MV-4-11 (cell line): ENCODE measurements at regions not wholly inside any gene's neighbourhood (a gene's known extent, or its start where the extent isn't known, plus 50 kb on each side); places are given as distances from the start of the nearest gene placed in this dataset.
A peak's percentile ranks its signal among the peaks of the same experiment; 100 is the strongest.

Experiments used
- DNase-seq: peaks from one replicate; lab custom pipeline; 2025; lab: John Stamatoyannopoulos, UW

DNA sequence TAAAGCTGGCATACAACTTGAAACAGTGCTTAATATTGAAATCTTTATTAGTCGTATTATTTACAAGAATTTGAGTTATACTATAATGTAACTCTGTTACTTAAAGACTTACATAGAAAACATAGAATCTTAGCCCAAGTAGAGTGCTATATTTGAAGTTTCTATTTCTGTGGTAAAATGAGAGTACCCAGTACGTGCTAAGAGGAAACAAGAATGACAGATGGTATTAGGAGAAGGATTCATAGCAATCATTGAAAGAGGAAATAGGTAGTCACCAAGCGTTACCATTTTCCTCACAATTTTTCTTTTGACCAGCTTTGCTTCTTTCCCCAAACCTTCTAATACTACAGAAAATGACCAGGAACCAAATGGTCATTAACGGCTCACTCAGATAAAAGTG is 412.1 kb upstream of the GRIA3 start:
- peak; percentile 63 for DNase-seq

DNA sequence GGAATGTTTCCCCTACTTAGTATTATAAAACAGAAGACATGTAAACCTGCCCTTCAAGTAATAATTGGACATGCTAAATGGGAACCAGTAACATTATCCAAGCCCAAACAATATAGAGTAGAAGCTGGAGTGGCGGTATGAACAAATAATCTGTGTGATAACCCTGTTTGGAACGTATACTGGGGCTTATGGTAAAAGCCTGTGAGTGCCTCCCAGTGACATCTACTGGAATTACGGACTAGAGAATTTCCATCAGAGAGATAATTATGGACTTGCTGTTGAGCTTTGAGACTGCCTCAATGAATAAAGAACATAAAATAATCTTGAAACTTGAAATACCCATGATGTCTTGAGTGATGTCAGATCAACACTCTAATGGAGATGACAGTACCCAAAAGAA is 406.3 kb upstream of the GRIA3 start:
- no peak for DNase-seq

DNA sequence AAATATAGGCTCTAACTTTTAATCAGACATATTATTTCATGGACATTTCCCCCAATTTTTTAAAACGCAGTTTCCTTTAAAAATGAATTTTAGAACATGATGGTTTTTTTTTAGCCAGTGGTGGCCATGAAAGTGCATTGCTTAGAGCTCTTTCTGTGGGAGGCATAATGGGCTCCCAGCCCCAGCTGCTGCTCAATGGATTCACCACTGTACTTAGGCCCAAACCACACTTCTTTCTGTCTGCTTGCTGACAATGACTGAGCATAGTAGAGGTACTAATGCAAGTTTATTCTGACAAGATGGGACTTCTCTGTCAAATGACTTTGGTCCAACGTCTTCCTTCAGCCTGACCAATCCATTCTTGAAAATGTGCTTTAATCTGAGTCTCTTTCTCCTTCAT is 400.2 kb upstream of the GRIA3 start:
- DNase-seq: no peak

- DNase-seq: no peak
Measured at GRCh38 chrX:122787231-122787630, 396.8 kb upstream of the GRIA3 start.

GRCh38 chrX:122788216-122788615 is 395.9 kb upstream of the GRIA3 start:
- no peak for DNase-seq

- DNase-seq: no peak
Measured at GRCh38 chrX:122790376-122791095, 393.5 kb upstream of the GRIA3 start.

GRCh38 chrX:122813876-122814275 is 370.2 kb upstream of the GRIA3 start:
- DNase-seq: no peak

- no peak for DNase-seq
Measured at GRCh38 chrX:122816288-122816687, 367.8 kb upstream of the GRIA3 start.

DNA sequence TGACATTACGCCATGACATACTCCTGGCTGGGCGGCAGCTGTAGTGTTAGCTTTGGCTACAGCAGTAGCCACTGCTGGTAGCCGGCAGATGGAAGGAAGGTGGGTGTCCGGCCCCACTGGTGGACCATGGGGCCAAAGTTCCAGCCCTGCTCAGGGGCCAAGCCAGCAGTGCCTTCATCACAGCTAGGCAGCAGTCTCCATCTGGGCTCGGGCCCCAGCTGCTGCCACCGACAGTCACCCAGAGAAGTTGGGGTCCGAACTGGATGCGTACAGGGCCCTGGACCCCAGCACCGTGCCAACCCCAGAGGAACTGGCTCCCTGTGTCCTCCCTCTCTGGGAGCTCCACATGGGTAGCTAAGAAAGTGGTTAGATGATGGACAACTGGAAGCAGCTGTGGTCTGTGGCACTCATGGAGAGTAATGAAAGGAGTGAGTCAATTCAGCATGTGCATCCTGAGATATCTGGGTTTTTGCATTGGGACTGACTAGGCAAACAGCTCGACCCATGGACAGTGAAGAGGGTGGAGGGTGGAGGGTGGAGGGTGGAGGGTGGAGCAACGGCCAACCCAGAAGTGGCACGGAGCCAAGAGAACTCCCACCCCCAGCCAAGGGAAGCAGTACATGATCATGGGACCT is 366.6 kb upstream of the GRIA3 start:
- no peak for DNase-seq

GRCh38 chrX:122818068-122818467 is 366.0 kb upstream of the GRIA3 start:
- no peak for DNase-seq

- DNase-seq: no peak
Measured at GRCh38 chrX:122833230-122833629, 350.8 kb upstream of the GRIA3 start.

DNA sequence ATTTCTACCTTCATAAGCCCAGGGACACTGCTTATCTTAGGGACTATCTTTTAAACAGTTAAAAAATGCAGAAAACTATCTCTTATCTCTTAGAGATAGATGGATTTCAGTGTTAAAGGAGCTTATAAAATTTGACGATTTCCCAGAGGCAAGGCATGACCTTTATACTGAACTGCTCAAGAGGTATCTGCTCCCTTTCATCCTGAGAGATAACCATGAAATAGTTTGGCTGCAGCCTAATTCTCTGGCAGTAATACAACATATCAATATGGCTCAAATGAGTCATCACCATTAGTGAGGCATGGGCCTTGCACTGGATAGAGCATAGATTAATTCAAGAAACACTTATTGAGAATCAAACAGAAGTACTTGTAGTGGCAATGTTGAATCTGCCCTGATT is 348.2 kb upstream of the GRIA3 start:
- DNase-seq: no peak

DNA sequence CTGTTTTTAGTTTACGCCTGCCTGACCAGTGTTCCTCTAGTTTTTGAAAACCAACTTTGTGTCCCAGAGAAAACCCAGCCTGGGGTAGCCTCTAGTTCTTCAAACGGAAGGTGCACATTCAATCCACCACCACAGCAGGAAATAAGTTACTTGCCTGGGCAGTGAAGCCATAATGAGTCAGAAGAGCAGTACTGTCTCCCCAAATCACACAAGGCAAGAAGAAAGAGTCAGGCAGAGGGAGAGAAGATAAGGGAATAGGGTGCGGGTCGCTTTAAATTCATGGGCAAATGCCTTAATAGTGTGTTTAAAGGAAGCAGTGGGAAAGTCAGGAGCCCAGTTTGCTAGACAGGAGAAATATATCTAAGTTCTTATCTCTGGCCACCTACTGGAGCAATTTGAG is 333.8 kb upstream of the GRIA3 start:
- DNase-seq: no peak

GRCh38 chrX:122856205-122856604 is 327.9 kb upstream of the GRIA3 start:
- DNase-seq: no peak

- DNase-seq: no peak
Measured at GRCh38 chrX:122857734-122858133, 326.3 kb upstream of the GRIA3 start.

DNA sequence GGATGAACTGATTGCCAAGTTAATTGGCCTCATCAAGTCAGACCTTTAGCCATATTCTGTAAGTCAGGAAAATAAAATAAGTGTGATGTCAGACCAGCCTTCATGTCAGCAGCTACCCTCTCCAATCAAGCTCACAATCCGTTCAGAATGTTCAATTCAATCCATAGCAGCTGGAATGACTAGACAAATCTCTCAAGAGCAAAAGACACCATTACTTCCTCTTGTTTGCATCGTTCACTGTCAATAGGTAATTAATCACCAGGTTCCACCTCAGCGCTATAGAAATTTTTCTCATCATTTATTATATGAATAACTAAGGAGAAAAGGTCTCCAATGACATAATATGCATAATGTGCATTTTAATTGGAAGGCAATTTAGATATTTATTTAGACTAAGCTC is 321.0 kb upstream of the GRIA3 start:
- no peak for DNase-seq

DNA sequence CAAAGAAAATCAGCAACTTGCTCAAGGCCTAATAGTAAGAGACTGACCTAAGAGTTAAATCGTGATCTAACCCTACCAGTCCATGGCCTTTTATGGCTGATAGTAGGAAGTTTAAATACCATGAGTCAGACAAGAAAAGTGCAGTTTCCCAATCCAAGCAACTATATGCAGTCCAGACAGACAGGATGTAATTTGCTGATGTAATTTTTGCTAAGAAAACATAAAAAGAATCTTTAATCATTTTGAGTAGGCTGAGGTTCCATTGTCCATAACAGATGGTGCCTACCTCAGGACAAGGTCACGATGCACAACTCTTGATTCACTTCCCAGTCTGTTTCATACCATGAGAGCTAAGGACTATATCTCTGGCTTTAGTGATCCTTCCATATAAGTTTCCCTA is 317.5 kb upstream of the GRIA3 start:
- peak; percentile 66 for DNase-seq

DNA sequence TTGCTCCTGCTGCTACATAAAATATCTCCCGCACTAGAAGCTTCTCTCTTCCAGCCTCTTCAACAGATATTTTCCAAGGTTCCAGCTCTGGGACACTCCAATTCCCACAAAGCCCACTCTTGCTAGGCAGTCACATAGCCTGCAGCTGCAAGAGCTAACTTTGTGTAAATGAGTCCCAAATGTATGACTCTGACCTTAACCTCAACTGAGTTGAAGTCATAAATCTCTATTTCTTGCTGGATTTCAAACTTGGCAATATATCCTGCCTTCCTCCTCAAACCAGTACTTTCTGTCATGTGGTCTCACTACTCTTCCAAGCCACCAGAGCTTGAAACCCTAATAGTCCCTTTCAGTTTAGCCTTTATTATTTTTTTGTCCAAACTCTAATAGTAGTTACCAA is 315.4 kb upstream of the GRIA3 start:
- no peak for DNase-seq

GRCh38 chrX:122869171-122869570 is 314.9 kb upstream of the GRIA3 start:
- no peak for DNase-seq

DNA sequence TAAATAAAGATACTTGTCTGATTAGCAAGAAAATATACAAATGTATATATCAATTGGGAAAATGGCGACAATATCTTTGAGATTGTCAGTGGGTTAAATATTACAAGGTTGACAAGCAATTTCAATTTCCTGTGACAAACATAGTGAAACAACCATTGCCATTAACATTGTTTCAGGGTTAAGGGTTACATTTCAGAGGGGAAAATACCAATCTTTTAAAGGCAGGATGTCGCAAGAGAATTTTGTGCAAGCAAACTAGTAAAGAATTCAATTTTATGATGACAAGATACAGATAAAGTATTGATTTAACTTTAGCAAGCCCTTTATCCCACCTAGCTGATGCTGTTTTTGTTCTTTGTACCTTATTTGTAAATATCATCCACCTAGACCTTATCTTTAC is 305.8 kb upstream of the GRIA3 start:
- no peak for DNase-seq

DNA sequence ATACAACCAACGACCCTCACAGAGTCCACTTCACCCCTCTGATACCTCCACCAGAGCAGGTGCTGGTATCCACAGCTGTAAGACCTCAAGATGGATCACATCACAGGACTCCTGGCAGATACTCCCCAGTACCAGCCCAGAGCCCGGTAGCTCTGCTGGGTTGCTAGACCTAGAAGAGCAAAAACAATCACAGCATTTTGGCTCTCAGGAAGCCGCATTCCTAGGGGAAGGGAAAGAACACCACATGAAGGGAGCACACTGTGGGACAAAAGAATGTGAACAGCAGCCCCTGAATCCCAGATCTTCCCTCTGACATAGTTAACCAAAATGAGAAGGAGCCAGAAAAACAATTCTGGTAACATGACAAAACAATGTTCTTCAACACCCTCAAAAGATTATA is 303.1 kb upstream of the GRIA3 start:
- DNase-seq: no peak

- DNase-seq: no peak
Measured at GRCh38 chrX:122890729-122891128, 293.3 kb upstream of the GRIA3 start.

DNA sequence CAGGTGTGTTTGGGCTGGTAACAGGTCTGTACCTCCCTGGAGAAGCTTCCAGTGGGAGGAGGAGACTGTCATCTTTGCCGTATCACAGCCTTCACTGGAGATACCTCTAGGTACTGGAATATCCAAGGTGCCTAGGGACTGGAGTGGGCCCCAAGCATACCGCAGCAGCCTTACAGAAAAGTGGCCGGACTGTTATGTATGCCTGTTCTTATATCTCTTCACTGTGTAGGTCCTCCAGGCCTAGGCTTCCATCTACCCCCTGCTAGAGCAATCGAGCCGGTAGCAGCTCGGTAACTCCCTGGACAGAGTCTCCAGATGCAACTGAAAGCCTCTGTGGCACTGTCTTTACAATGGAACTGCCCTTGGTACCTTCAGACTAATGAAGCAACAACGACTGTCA is 277.4 kb upstream of the GRIA3 start:
- no peak for DNase-seq

DNA sequence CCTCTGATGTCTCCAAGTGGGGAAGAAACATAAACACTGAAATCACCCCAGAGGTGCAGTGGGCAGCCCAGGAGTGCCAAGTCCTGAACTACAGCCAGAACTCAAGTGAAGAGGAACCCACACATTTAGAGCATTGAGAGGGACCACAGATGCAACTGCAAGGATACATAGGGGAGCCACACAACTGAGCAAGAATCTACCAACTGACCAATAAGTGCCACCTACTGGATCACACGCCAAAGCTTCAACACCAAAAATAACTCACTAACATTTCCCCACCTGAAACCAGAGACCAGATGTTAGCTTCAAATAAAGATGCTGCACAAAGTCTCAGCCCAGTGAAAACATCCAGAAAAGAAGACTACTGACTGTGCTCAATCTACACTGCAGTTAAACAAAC is 276.7 kb upstream of the GRIA3 start:
- no peak for DNase-seq
